Heart left ventricle (tissue), 16 donors: ENCODE measurements at regions not wholly inside any gene's neighbourhood (a gene's known extent, or its start where the extent isn't known, plus 50 kb on each side); places are given as distances from the start of the nearest gene placed in this dataset.
"Not testable (repeated sequence)": the region's sequence is repeated elsewhere in the genome, so short reads cannot be mapped to it uniquely, and the experiment has no call there.

Experiments
- ATAC-seq, 4 donors: fragments of 200-7000 bp; cut with Tn5 transposase; one replicate each; pipeline ENCODE4 v1.9.1; 2020 to 2022; ENCODE audit warnings: moderate library complexity in 4 of 4, mild to moderate bottlenecking in 3 of 4, moderate number of reproducible peaks in 1 of 4
- DNase-seq, 5 donors: peaks; one replicate each; pipeline ENCODE4 v3.0.0-alpha.2; 2020
- H3K27ac ChIP-seq, 12 donors: fragments of 200-600 bp; sonication (generic) in 4 of 12; one replicate each; pipeline versions ENCODE4 v1.5.0 to v1.8.0; 2016 to 2022; ENCODE audit warnings: mild to moderate bottlenecking in 2 of 12
- H3K27me3 ChIP-seq, 9 donors: fragments of 200-600 bp; sonication (generic) in 2 of 9; one replicate each; pipeline versions ENCODE4 v1.5.1 to v1.8.0; 2016 to 2022; ENCODE audit warnings: mild to moderate bottlenecking in 3 of 9
- H3K36me3 ChIP-seq, 9 donors: fragments of 200-600 bp; sonication (generic) in 2 of 9; one replicate each; pipeline versions ENCODE4 v1.5.0 to v1.8.0; 2018 to 2022; ENCODE audit warnings: mild to moderate bottlenecking in 2 of 9
- H3K4me1 ChIP-seq, 12 donors: fragments of 200-600 bp; sonication (generic) in 4 of 12; one replicate each; pipeline versions ENCODE4 v1.5.0 to v1.8.0; 2016 to 2022; ENCODE audit warnings: mild to moderate bottlenecking in 3 of 12
- H3K4me3 ChIP-seq, 12 donors: fragments of 200-600 bp; sonication (generic) in 4 of 12; one replicate each; pipeline versions ENCODE4 v1.5.0 to v1.8.0; 2017 to 2022; ENCODE audit warnings: mild to moderate bottlenecking in 9 of 12, moderate library complexity in 4 of 12
- H3K9me3 ChIP-seq, 12 donors: fragments of 200-600 bp; sonication (generic) in 4 of 12; one replicate each; pipeline versions ENCODE4 v1.5.0 to v1.8.0; 2016 to 2022; ENCODE audit warnings: mild to moderate bottlenecking in 1 of 12
- POLR2A ChIP-seq, 2 donors: fragments of 450-650 bp; IDR thresholded peaks; one replicate each; pipeline ENCODE4 v1.6.1; 2017; ENCODE audit warnings: antibody characterized with exemption in 2 of 2, mild to moderate bottlenecking in 2 of 2, moderate library complexity in 2 of 2
- WGBS, 4 donors: extraction: QIAGEN DNeasy Blood & Tissue Kit in 2 of 4; methylation state at CpG; one replicate each; pipeline versions ENCODE4 v1.1.5 to v1.1.7; 2013 to 2018; 5-methylcytosine and 5-hydroxymethylcytosine counted together
- intact Hi-C, 10 donors: fragments of 100-400 bp; cut with DNase I; formaldehyde crosslinking; loops; one replicate each; pipeline versions ENCODE4 v1.11.1 to v1.14.2; 2022
- TF ChIP-seq, protein P1 (sequence below), 12 donors: fragments of 200-600 bp; sonication (generic) in 4 of 12; IDR thresholded peaks; one replicate each; pipeline versions ENCODE4 v1.5.0 to v1.8.0; 2018 to 2022; ENCODE audit warnings: antibody characterized with exemption in 12 of 12, mild to moderate bottlenecking in 5 of 12
- donor health status: ischemic (EF 13 %, LVEDD 7.1; RV severe dilation, severe dysfunction).
- donor health status: healthy with polysubstance abuse.
- donor health status: DM: no; HTN: yes; CAD: no.
- donor health status: DM: no; HTN: no; CAD: no.
- donor health status: ischemic (EF 25% LVEDD 6.9; RV normal size, moderate dysfunction).
- donor health status: ischemic (EF 25% LVEDD 5.7; RV mildly dilated, moderate dysfunction).
- donor health status: healthy.
- donor health status: DM: yes; HTN: yes; CAD: no.
- donor health status: ischemic (EF 35%, LVEDD 5.7; RV mildly dilated, moderate dysfunction).
- donor health status: nonischemic (EF 11% LVEDD 7.7; RV severe dilation, severe dysfunction).
- donor health status: DM: yes; HTN: yes; CAD: no.
- donor health status: PGD.
- donor health status: ischemic (EF 29% LVEDD 5.4; RV normal size, mild dysfunction).
- donor health status: nonischemic (EF 23%, LVEDD 6.1; RV moderate dilation, normal function).

DNA sequence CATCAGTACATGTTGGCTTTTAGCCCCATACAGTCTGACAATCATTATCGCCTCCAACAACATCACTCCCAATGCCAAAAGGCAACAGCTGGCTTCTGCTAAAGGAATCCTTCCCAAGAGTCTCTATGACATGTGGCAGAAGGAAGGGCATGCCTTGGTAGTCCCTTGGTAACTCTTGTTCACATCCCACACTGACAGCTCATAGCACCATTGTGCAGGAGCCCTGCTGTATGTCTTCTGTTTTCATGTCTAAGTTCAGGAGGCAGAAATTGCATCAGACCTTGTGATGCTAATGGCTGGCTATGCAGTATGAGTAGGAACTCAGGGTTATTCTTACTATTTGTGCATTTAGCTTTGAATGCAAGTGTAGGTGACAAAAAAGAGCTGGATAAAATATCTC, 392.1 kb downstream of the PTH2R start:
- no peaks in the 10 kb centered on the region for H3K36me3 ChIP-seq
- H3K27me3 ChIP-seq: no peaks in the 10 kb centered on the region
- H3K4me3 ChIP-seq: no peak overlapping the region
- ATAC-seq (no peak), DNase-seq (no peak)
- intact Hi-C loops: no loop called here
- TF ChIP-seq POLR2A (IDR thresholded peaks at IDR 0.05): no peak
- TF ChIP-seq, protein P1, sequence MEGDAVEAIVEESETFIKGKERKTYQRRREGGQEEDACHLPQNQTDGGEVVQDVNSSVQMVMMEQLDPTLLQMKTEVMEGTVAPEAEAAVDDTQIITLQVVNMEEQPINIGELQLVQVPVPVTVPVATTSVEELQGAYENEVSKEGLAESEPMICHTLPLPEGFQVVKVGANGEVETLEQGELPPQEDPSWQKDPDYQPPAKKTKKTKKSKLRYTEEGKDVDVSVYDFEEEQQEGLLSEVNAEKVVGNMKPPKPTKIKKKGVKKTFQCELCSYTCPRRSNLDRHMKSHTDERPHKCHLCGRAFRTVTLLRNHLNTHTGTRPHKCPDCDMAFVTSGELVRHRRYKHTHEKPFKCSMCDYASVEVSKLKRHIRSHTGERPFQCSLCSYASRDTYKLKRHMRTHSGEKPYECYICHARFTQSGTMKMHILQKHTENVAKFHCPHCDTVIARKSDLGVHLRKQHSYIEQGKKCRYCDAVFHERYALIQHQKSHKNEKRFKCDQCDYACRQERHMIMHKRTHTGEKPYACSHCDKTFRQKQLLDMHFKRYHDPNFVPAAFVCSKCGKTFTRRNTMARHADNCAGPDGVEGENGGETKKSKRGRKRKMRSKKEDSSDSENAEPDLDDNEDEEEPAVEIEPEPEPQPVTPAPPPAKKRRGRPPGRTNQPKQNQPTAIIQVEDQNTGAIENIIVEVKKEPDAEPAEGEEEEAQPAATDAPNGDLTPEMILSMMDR (IDR thresholded peaks at IDR 0.05): no peak
- 63 to 100% (median 82%) methylated on average over 1 of the region's 1 CpG for WGBS, 4 donors
- no peaks in the 10 kb centered on the region for H3K4me1 ChIP-seq
- no peak overlapping the region for H3K27ac ChIP-seq
- no peaks in the 10 kb centered on the region for H3K9me3 ChIP-seq

DNA sequence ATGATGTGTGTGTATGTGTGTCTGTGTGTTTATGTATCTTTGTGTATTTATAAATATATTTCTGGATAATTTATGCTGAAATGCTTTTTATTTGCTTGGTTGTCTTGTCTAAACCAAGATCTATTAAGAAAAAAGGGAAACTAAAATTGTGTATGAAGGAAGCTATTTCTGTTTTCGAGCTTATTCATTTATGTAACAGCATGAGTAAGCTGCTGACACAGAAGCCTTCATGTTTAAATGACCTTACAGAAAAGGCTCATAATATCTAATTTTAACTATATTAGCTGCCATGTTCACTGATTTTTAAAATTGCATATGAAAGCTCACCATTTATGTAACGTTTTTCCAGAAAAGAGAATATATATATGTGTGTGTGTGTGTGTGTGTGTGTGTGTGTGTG, 392.8 kb downstream of the PTH2R start:
- WGBS, 4 donors: 59 to 79% (median 70%) methylated on average over 2 of the region's 2 CpGs
- DNase-seq (no peak), ATAC-seq (no peak)
- Histone ChIP-seq H3K27me3 (no peaks in the 10 kb centered on the region), H3K36me3 (no peaks in the 10 kb centered on the region), H3K4me3 (no peak overlapping the region), H3K9me3 (no peaks in the 10 kb centered on the region), H3K27ac (no peak overlapping the region), H3K4me1 (no peaks in the 10 kb centered on the region)
- TF ChIP-seq, protein P1 (IDR thresholded peaks at IDR 0.05): no peak
- no peak for TF ChIP-seq POLR2A (IDR thresholded peaks at IDR 0.05)
- intact Hi-C loops: no loop called here

DNA sequence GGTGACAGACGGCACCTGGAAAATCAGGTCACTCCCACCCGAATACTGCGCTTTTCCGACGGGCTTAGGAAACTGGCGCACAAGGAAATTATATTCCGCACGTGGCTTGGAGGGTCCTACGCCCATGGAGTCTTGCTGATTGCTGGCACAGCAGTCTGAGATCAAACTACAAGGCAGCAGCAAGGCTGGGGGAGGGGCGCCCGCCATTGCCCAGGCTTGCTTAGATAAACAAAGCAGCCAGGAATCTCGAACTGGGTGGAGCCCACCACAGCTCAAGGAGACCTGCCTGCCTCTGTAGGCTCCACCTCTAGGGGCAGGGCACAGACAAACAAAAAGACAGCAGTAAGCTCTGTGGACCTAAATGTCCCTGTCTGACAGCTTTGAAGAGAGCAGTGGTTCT, 394.3 kb downstream of the PTH2R start:
- 84 to 92% (median 90%) methylated on average over 11 to 12 of the region's 12 CpGs for WGBS, 4 donors
- H3K9me3 ChIP-seq, DNase-seq, H3K36me3 ChIP-seq, intact Hi-C loops, H3K4me3 ChIP-seq, H3K4me1 ChIP-seq, ATAC-seq, H3K27me3 ChIP-seq, H3K27ac ChIP-seq: not testable (repeated sequence)

DNA sequence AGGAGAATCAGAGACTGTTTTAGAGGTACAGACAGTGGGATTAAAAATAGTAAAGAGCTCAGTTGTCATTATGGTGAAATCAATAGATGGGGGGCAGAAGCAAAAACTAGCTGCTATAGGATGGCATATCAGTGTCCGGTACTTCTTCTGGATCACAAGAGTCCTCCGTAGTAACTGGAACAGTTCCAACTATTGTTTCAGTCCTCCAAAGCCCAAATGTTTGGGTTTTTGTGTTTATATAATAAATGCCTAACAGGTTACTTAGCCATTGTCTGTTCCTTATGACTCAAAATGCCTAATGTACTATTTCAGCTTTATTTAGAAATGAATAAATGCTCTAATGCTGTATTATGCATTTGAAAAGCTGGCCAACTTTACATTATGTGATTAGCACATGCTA, 401.2 kb downstream of the PTH2R start:
- 54 to 72% (median 61%) methylated on average over 2 of the region's 2 CpGs for WGBS, 4 donors

DNA sequence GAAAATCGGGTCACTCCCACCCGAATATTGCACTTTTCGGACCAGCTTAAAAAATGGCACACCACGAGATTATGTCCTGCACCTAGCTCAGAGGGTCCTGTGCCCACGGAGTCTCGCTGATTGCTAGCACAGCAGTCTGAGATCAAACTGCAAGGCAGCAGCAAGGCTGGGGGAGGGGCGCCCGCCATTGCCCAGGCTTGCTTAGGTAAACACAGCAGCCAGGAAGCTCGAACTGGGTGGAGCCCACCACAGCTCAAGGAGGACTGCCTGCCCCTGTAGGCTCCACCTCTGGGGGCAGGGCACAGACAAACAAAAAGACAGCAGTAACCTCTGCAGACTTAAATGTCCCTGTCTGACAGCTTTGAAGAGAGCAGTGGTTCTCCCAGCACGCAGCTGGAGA, 405.3 kb downstream of the PTH2R start:
- intact Hi-C loops, H3K9me3 ChIP-seq, H3K36me3 ChIP-seq, H3K27ac ChIP-seq, H3K4me3 ChIP-seq, H3K4me1 ChIP-seq, H3K27me3 ChIP-seq, ATAC-seq, DNase-seq: not testable (repeated sequence)
- WGBS, 4 donors: 42 to 59% (median 50%) methylated on average over 6 to 10 of the region's 10 CpGs

More for the DNA sequence above, 401.2 kb downstream of the PTH2R start:
- TF ChIP-seq POLR2A (IDR thresholded peaks at IDR 0.05): no peak
- TF ChIP-seq, protein P1 (IDR thresholded peaks at IDR 0.05): no peak
- H3K36me3 ChIP-seq: no peaks in the 10 kb centered on the region
- no peaks in the 10 kb centered on the region for H3K27me3 ChIP-seq
- intact Hi-C loops: no loop called here
- H3K9me3 ChIP-seq: no peaks in the 10 kb centered on the region
- ATAC-seq (no peak), DNase-seq (no peak)
- no peaks in the 10 kb centered on the region for H3K4me1 ChIP-seq
- no peak overlapping the region for H3K4me3 ChIP-seq
- H3K27ac ChIP-seq: no peak overlapping the region
